Naive thymus-derived CD4-positive, alpha-beta T cell (primary cell): ENCODE measurements at regions not wholly inside any gene's neighbourhood (a gene's known extent, or its start where the extent isn't known, plus 50 kb on each side); places are given as distances from the start of the nearest gene placed in this dataset.

Source experiments
- ATAC-seq: fragments of 150-1000 bp; cut with Tn5 transposase; 2 replicates; pipeline ENCODE4 v1.10.0; 2021; ENCODE audit warnings: mild to moderate bottlenecking, moderate library complexity
- CTCF ChIA-PET: fragments of 350-600 bp; sonication (Branson Sonifier 250); formaldehyde crosslinking; loops from one replicate; lab custom pipeline; 2021; ENCODE audit warnings: antibody characterized with exemption; lab: Charles Lee
- POLR2A ChIA-PET: fragments of 350-600 bp; sonication (Branson Sonifier 250); formaldehyde crosslinking; loops from one replicate; lab custom pipeline; 2021; ENCODE audit warnings: antibody characterized with exemption, inconsistent platforms; lab: Charles Lee
- DNase-seq, 9 donors: peaks; one replicate each; pipeline versions ENCODE4 v3.0.0 to v3.0.0-alpha.2; 2020 to 2022; ENCODE audit warnings: mixed read lengths in 1 of 9
- H3K27ac ChIP-seq: one replicate; pipeline ENCODE4 v1.7.0; 2013; ENCODE audit warnings: mild to moderate bottlenecking, low read depth, low read length, moderate library complexity
- H3K27me3 ChIP-seq, 2 donors: one replicate each; pipeline ENCODE4 v1.7.0; 2013; ENCODE audit warnings: low read length in 2 of 2, mild to moderate bottlenecking in 2 of 2, moderate library complexity in 2 of 2; ENCODE audit not compliant: control insufficient read depth in 2 of 2, insufficient read depth in 2 of 2
- H3K36me3 ChIP-seq, 3 experiments: 1 replicate in 2 of 3; 2 replicates in 1 of 3; pipeline ENCODE4 v1.7.0; 2013; ENCODE audit warnings: low read length in 3 of 3, mild to moderate bottlenecking in 3 of 3, moderate library complexity in 1 of 3; ENCODE audit not compliant: insufficient read depth in 3 of 3, control insufficient read depth in 2 of 3
- H3K4me1 ChIP-seq, 2 donors: one replicate each; pipeline ENCODE4 v1.7.0; 2013; ENCODE audit warnings: low read length in 2 of 2, mild to moderate bottlenecking in 2 of 2, moderate library complexity in 1 of 2; ENCODE audit not compliant: control insufficient read depth in 2 of 2, insufficient read depth in 2 of 2
- H3K4me3 ChIP-seq: 2 replicates; pipeline ENCODE4 v1.7.0; 2013; ENCODE audit warnings: mild to moderate bottlenecking, low read length
- H3K9me3 ChIP-seq, 3 experiments: 1 replicate in 2 of 3; 2 replicates in 1 of 3; pipeline ENCODE4 v1.7.0; 2013; ENCODE audit warnings: low read length in 3 of 3; ENCODE audit not compliant: control insufficient read depth in 2 of 3
- H3K27ac Mint-ChIP-seq, 9 donors: one replicate each; pipeline ENCODE4 v1.8.0; 2020 to 2022; ENCODE audit warnings: mixed read lengths in 9 of 9, mild to moderate bottlenecking in 8 of 9, moderate library complexity in 5 of 9, inconsistent platforms in 2 of 9
- H3K27me3 Mint-ChIP-seq, 5 donors: one replicate each; pipeline ENCODE4 v1.8.0; 2021 to 2022; ENCODE audit warnings: mixed read lengths in 5 of 5, mild to moderate bottlenecking in 1 of 5
- H3K36me3 Mint-ChIP-seq, 5 donors: one replicate each; pipeline ENCODE4 v1.8.0; 2020 to 2022; ENCODE audit warnings: mixed read lengths in 5 of 5, mild to moderate bottlenecking in 3 of 5, inconsistent platforms in 1 of 5
- H3K4me1 Mint-ChIP-seq, 7 donors: one replicate each; pipeline ENCODE4 v1.8.0; 2020 to 2022; ENCODE audit warnings: mixed read lengths in 7 of 7, mild to moderate bottlenecking in 3 of 7, inconsistent platforms in 1 of 7
- H3K4me3 Mint-ChIP-seq, 10 donors: one replicate each; pipeline ENCODE4 v1.8.0; 2020 to 2022; ENCODE audit warnings: mild to moderate bottlenecking in 10 of 10, mixed read lengths in 10 of 10, moderate library complexity in 6 of 10, inconsistent platforms in 2 of 10
- H3K9me3 Mint-ChIP-seq, 11 donors: one replicate each; pipeline ENCODE4 v1.8.0; 2020 to 2022; ENCODE audit warnings: mixed read lengths in 11 of 11, mild to moderate bottlenecking in 4 of 11, inconsistent platforms in 1 of 11, moderate library complexity in 1 of 11
- intact Hi-C, 2 donors: fragments of 100-400 bp; cut with micrococcal nuclease; formaldehyde crosslinking; loops; one replicate each; pipeline ENCODE4 v1.15.1; 2023

- intact Hi-C loops: no loop called here
- Histone ChIP-seq H3K27me3 (no peaks in the 10 kb centered on the region), H3K4me3 (no peak overlapping the region), H3K9me3 (no peaks in the 10 kb centered on the region), H3K27ac (no peak overlapping the region), H3K36me3 (no peaks in the 10 kb centered on the region), H3K4me1 (no peaks in the 10 kb centered on the region)
- ChIA-PET POLR2A (no interaction called here), CTCF (no interaction called here)
- H3K27me3 Mint-ChIP-seq: peaks cover 0 to 18% (median 6%) of the 10 kb centered on the region in 5 donors
- H3K9me3 Mint-ChIP-seq: peaks cover 0 to 8% (median 0%) of the 10 kb centered on the region in 11 donors
- no peak overlapping the region for H3K27ac Mint-ChIP-seq
- DNase-seq (no peak), ATAC-seq (no peak)
- peaks cover 0 to 6% (median 0%) of the 10 kb centered on the region in 7 donors for H3K4me1 Mint-ChIP-seq
- H3K36me3 Mint-ChIP-seq: no peaks in the 10 kb centered on the region
- H3K4me3 Mint-ChIP-seq: no peak overlapping the region
Measured at GRCh38 chr11:121899520-121899919, 216.5 kb downstream of the BLID start.

- H3K9me3 ChIP-seq: no peaks in the 10 kb centered on the region
- H3K27me3 Mint-ChIP-seq: peaks cover 0 to 14% (median 6%) of the 10 kb centered on the region in 5 donors
- CTCF ChIA-PET: no interaction called here
Measured at GRCh38 chr11:121898903-121899302, 217.1 kb downstream of the BLID start.

GRCh38 chr11:121895919-121896318 lies 220.1 kb downstream of the BLID start:
- Mint-ChIP-seq H3K27ac (no peak overlapping the region), H3K9me3 (peaks cover 0 to 8% (median 0%) of the 10 kb centered on the region in 11 donors), H3K36me3 (no peaks in the 10 kb centered on the region), H3K4me1 (peaks cover 0 to 2% (median 0%) of the 10 kb centered on the region in 7 donors), H3K27me3 (peaks cover 0 to 14% (median 10%) of the 10 kb centered on the region in 5 donors), H3K4me3 (no peak overlapping the region)
- no peak for ATAC-seq
- Histone ChIP-seq H3K4me1 (no peaks in the 10 kb centered on the region), H3K27me3 (no peaks in the 10 kb centered on the region), H3K36me3 (no peaks in the 10 kb centered on the region), H3K9me3 (no peaks in the 10 kb centered on the region), H3K27ac (no peak overlapping the region), H3K4me3 (no peak overlapping the region)
- CTCF ChIA-PET: no interaction called here
- DNase-seq: no peak
- POLR2A ChIA-PET: no interaction called here
- intact Hi-C loops: no loop called here

More at GRCh38 chr11:121898903-121899302, 217.1 kb downstream of the BLID start:
- H3K27me3 ChIP-seq: no peaks in the 10 kb centered on the region
- POLR2A ChIA-PET: no interaction called here
- Mint-ChIP-seq H3K27ac (no peak overlapping the region), H3K9me3 (peaks cover 0 to 8% (median 0%) of the 10 kb centered on the region in 11 donors), H3K36me3 (no peaks in the 10 kb centered on the region), H3K4me1 (peaks cover 0 to 2% (median 0%) of the 10 kb centered on the region in 7 donors), H3K4me3 (no peak overlapping the region)
- H3K4me1 ChIP-seq: no peaks in the 10 kb centered on the region
- no peak overlapping the region for H3K27ac ChIP-seq
- DNase-seq: no peak
- no peaks in the 10 kb centered on the region for H3K36me3 ChIP-seq
- no peak overlapping the region for H3K4me3 ChIP-seq
- ATAC-seq: no peak
- intact Hi-C loops: no loop called here

- intact Hi-C loops: no loop called here
- H3K36me3 ChIP-seq: no peaks in the 10 kb centered on the region
- Mint-ChIP-seq H3K9me3 (peaks cover 0 to 8% (median 1%) of the 10 kb centered on the region in 11 donors), H3K4me3 (no peak overlapping the region), H3K27ac (no peak overlapping the region), H3K36me3 (no peaks in the 10 kb centered on the region), H3K27me3 (peaks cover 0 to 15% (median 10%) of the 10 kb centered on the region in 5 donors), H3K4me1 (peaks cover 0 to 1% (median 0%) of the 10 kb centered on the region in 7 donors)
- ATAC-seq: no peak
- ChIA-PET POLR2A (no interaction called here), CTCF (no interaction called here)
- H3K27me3 ChIP-seq: no peaks in the 10 kb centered on the region
- DNase-seq: no peak
- no peak overlapping the region for H3K4me3 ChIP-seq
- H3K27ac ChIP-seq: no peak overlapping the region
- H3K4me1 ChIP-seq: no peaks in the 10 kb centered on the region
- no peaks in the 10 kb centered on the region for H3K9me3 ChIP-seq
Measured at GRCh38 chr11:121894581-121894980, 221.4 kb downstream of the BLID start.

GRCh38 chr11:121892863-121893262 lies 223.2 kb downstream of the BLID start:
- no peak for ATAC-seq
- Mint-ChIP-seq H3K4me1 (no peaks in the 10 kb centered on the region), H3K4me3 (no peak overlapping the region), H3K27me3 (peaks cover 0 to 11% (median 4%) of the 10 kb centered on the region in 5 donors), H3K27ac (no peak overlapping the region), H3K36me3 (no peaks in the 10 kb centered on the region), H3K9me3 (peaks cover 0 to 6% (median 0%) of the 10 kb centered on the region in 11 donors)
- POLR2A ChIA-PET: no interaction called here
- no peaks in the 10 kb centered on the region for H3K27me3 ChIP-seq
- CTCF ChIA-PET: no interaction called here
- intact Hi-C loops: no loop called here
- DNase-seq: no peak
- no peaks in the 10 kb centered on the region for H3K9me3 ChIP-seq
- H3K4me3 ChIP-seq: no peak overlapping the region
- no peak overlapping the region for H3K27ac ChIP-seq
- H3K36me3 ChIP-seq: no peaks in the 10 kb centered on the region
- no peaks in the 10 kb centered on the region for H3K4me1 ChIP-seq

- H3K27ac Mint-ChIP-seq: no peak overlapping the region
- H3K27me3 Mint-ChIP-seq: peaks cover 0 to 7% (median 4%) of the 10 kb centered on the region in 5 donors
- POLR2A ChIA-PET: no interaction called here
- Histone ChIP-seq H3K4me3 (no peak overlapping the region), H3K4me1 (no peaks in the 10 kb centered on the region), H3K27ac (no peak overlapping the region), H3K9me3 (no peaks in the 10 kb centered on the region), H3K27me3 (no peaks in the 10 kb centered on the region), H3K36me3 (no peaks in the 10 kb centered on the region)
- H3K4me3 Mint-ChIP-seq: no peak overlapping the region
- no peaks in the 10 kb centered on the region for H3K4me1 Mint-ChIP-seq
- H3K36me3 Mint-ChIP-seq: no peaks in the 10 kb centered on the region
- DNase-seq (no peak), ATAC-seq (no peak)
- CTCF ChIA-PET: no interaction called here
- intact Hi-C loops: no loop called here
- H3K9me3 Mint-ChIP-seq: peaks cover 0 to 4% (median 0%) of the 10 kb centered on the region in 11 donors
Measured at GRCh38 chr11:121892131-121892681, 223.8 kb downstream of the BLID start.

GRCh38 chr11:121890946-121891515 lies 225.0 kb downstream of the BLID start:
- no peak overlapping the region for H3K27ac Mint-ChIP-seq
- H3K9me3 Mint-ChIP-seq: peaks cover 0 to 4% (median 0%) of the 10 kb centered on the region in 11 donors
- H3K4me1 ChIP-seq: no peaks in the 10 kb centered on the region
- peaks cover 0 to 2% (median 0%) of the 10 kb centered on the region in 7 donors for H3K4me1 Mint-ChIP-seq
- peaks cover 0 to 5% (median 4%) of the 10 kb centered on the region in 5 donors for H3K27me3 Mint-ChIP-seq
- H3K27ac ChIP-seq: no peak overlapping the region
- intact Hi-C loops: no loop called here
- H3K36me3 ChIP-seq: no peaks in the 10 kb centered on the region
- H3K36me3 Mint-ChIP-seq: no peaks in the 10 kb centered on the region
- DNase-seq (no peak), ATAC-seq (peak; percentile 38)
- ChIA-PET POLR2A (no interaction called here), CTCF (no interaction called here)
- H3K4me3 Mint-ChIP-seq: no peak overlapping the region
- H3K27me3 ChIP-seq: no peaks in the 10 kb centered on the region
- H3K4me3 ChIP-seq: no peak overlapping the region
- no peaks in the 10 kb centered on the region for H3K9me3 ChIP-seq
